HK-2 (cell line): ENCODE measurements at regions not wholly inside any gene's neighbourhood (a gene's known extent, or its start where the extent isn't known, plus 50 kb on each side); places are given as distances from the start of the nearest gene placed in this dataset.
A peak's percentile ranks its signal among the peaks of the same experiment; 100 is the strongest.
"Not testable (repeated sequence)": the region's sequence is repeated elsewhere in the genome, so short reads cannot be mapped to it uniquely, and the experiment has no call there.

ENCODE experiments used
- DNase-seq: peaks from one replicate; pipeline ENCODE4 v3.0.0-alpha.2; 2018; ENCODE audit not compliant: unreplicated experiment

GRCh38 chr9:138174954-138175353 is 297.4 kb downstream of the CACNA1B start:
- not testable (repeated sequence) for DNase-seq

- DNase-seq, result not testable (repeated sequence)
Measured at GRCh38 chr9:138175354-138175753, 297.8 kb downstream of the CACNA1B start.

- DNase-seq, result not testable (repeated sequence)
Measured at GRCh38 chr9:138177091-138177490, 299.5 kb downstream of the CACNA1B start.

GRCh38 chr9:138179003-138179402 is 301.4 kb downstream of the CACNA1B start:
- DNase-seq, result not testable (repeated sequence)

GRCh38 chr9:138179671-138180070 is 302.1 kb downstream of the CACNA1B start:
- DNase-seq, result not testable (repeated sequence)

- not testable (repeated sequence) for DNase-seq
Measured at GRCh38 chr9:138181963-138182362, 304.4 kb downstream of the CACNA1B start.

- DNase-seq, result not testable (repeated sequence)
Measured at GRCh38 chr9:138197156-138197555, 319.6 kb downstream of the CACNA1B start.

- DNase-seq, result not testable (repeated sequence)
Measured at GRCh38 chr9:138198963-138199362, 321.4 kb downstream of the CACNA1B start.

GRCh38 chr9:138199917-138200316 is 322.3 kb downstream of the CACNA1B start:
- not testable (repeated sequence) for DNase-seq

- not testable (repeated sequence) for DNase-seq
Measured at GRCh38 chr9:138200481-138201142, 323.0 kb downstream of the CACNA1B start.

GRCh38 chr9:138201167-138201889 is 323.7 kb downstream of the CACNA1B start:
- not testable (repeated sequence) for DNase-seq

- DNase-seq, result not testable (repeated sequence)
Measured at GRCh38 chr9:138202043-138202442, 324.5 kb downstream of the CACNA1B start.

- not testable (repeated sequence) for DNase-seq
Measured at GRCh38 chr9:138203304-138203703, 325.7 kb downstream of the CACNA1B start.

GRCh38 chr9:138203872-138204271 is 326.3 kb downstream of the CACNA1B start:
- DNase-seq, result not testable (repeated sequence)

GRCh38 chr9:138206108-138206507 is 328.5 kb downstream of the CACNA1B start:
- not testable (repeated sequence) for DNase-seq

- DNase-seq, result not testable (repeated sequence)
Measured at GRCh38 chr9:138207300-138208179, 330.0 kb downstream of the CACNA1B start.

GRCh38 chr9:138209071-138209644 is 331.6 kb downstream of the CACNA1B start:
- not testable (repeated sequence) for DNase-seq

- DNase-seq, result not testable (repeated sequence)
Measured at GRCh38 chr9:138210388-138210986, 332.9 kb downstream of the CACNA1B start.

- not testable (repeated sequence) for DNase-seq
Measured at GRCh38 chr9:138211070-138211469, 333.5 kb downstream of the CACNA1B start.

- peak; percentile 25 for DNase-seq
Measured at GRCh38 chr9:138211544-138212219, 334.1 kb downstream of the CACNA1B start.

- not testable (repeated sequence) for DNase-seq
Measured at GRCh38 chr9:138212811-138213210, 335.2 kb downstream of the CACNA1B start.
